IMR-90 (cell line): ENCODE measurements at regions not wholly inside any gene's neighbourhood (a gene's known extent, or its start where the extent isn't known, plus 50 kb on each side); places are given as distances from the start of the nearest gene placed in this dataset.

Experiments
- ATAC-seq: fragments of 200-7000 bp; cut with Tn5 transposase; 2 replicates; pipeline ENCODE4 v1.9.1; 2020; ENCODE audit warnings: low read depth, mild to moderate bottlenecking, moderate library complexity
- BruUV-seq: library from RNA; stranded (reverse); fragments of 400-500 nt; replicated peaks from 2 replicates; lab custom pipeline; 2021; lab: Mats Ljungman, UMichigan
- CTCF ChIA-PET: fragments of 300-600 bp; formaldehyde crosslinking; extraction: SDS; loops from one replicate; lab custom pipeline; 2021; ENCODE audit warnings: antibody characterized with exemption; lab: Yijun Ruan, JAX
- POLR2A ChIA-PET: fragments of 300-600 bp; sonication (Branson Sonifier 250); formaldehyde crosslinking; loops from one replicate; lab custom pipeline; 2022; ENCODE audit warnings: antibody characterized with exemption; ENCODE audit not compliant: unreplicated experiment; lab: Charles Lee
- DNase-seq: peaks from one replicate; pipeline ENCODE4 v3.0.0; 2013
- H2AFZ ChIP-seq: replicated peaks from 2 replicates; pipeline ENCODE3; 2013; ENCODE audit warnings: low read length, mild to moderate bottlenecking; ENCODE audit not compliant: poor library complexity
- H2AK5ac ChIP-seq: 2 replicates; pipeline ENCODE4 v1.6.1; 2013; ENCODE audit warnings: low read depth, low read length, inconsistent platforms
- H2AK9ac ChIP-seq: replicated peaks from 2 replicates; pipeline ENCODE3; 2013; ENCODE audit warnings: mild to moderate bottlenecking, low read depth, low read length, moderate library complexity; ENCODE audit not compliant: poor library complexity
- H2BK120ac ChIP-seq: 2 replicates; pipeline ENCODE4 v1.6.1; 2013; ENCODE audit warnings: low read depth, low read length, inconsistent platforms
- H2BK15ac ChIP-seq: 3 replicates; pipeline ENCODE4 v1.6.1; 2013; ENCODE audit warnings: low read depth, low read length, inconsistent platforms
- H2BK20ac ChIP-seq: 2 replicates; pipeline ENCODE4 v1.6.1; 2013; ENCODE audit warnings: low read depth, mild to moderate bottlenecking, inconsistent platforms, low read length, moderate library complexity
- H2BK5ac ChIP-seq: 2 replicates; pipeline ENCODE4 v1.6.1; 2013; ENCODE audit warnings: mild to moderate bottlenecking, low read depth, low read length, inconsistent platforms; ENCODE audit not compliant: poor library complexity, severe bottlenecking
- H3K14ac ChIP-seq: replicated peaks from 2 replicates; pipeline ENCODE4 v1.6.1; 2013; ENCODE audit warnings: low read depth, low read length, inconsistent platforms
- H3K18ac ChIP-seq: 2 replicates; pipeline ENCODE4 v1.6.1; 2013; ENCODE audit warnings: low read depth, low read length, control low read depth
- H3K23ac ChIP-seq: 2 replicates; pipeline ENCODE4 v1.6.1; 2013; ENCODE audit warnings: low read depth, low read length, inconsistent platforms
- H3K27ac ChIP-seq: 2 replicates; pipeline ENCODE4 v1.5.1; 2013; ENCODE audit warnings: mild to moderate bottlenecking, control low read depth, low read length; ENCODE audit not compliant: insufficient read depth
- H3K27me3 ChIP-seq: 2 replicates; pipeline ENCODE4 v1.6.1; 2013; ENCODE audit warnings: low read length; ENCODE audit not compliant: control insufficient read depth, insufficient read depth
- H3K36me3 ChIP-seq: 2 replicates; pipeline ENCODE4 v1.6.1; 2013; ENCODE audit warnings: low read length, mixed read lengths; ENCODE audit not compliant: control insufficient read depth, insufficient read depth
- H3K4ac ChIP-seq: 2 replicates; pipeline ENCODE4 v1.6.1; 2013; ENCODE audit warnings: low read depth, low read length, inconsistent platforms
- H3K4me1 ChIP-seq: 2 replicates; pipeline ENCODE4 v1.6.1; 2013; ENCODE audit warnings: low read length, mixed read lengths; ENCODE audit not compliant: control insufficient read depth, insufficient read depth
- H3K4me2 ChIP-seq: 2 replicates; pipeline ENCODE4 v1.6.1; 2013; ENCODE audit warnings: low read depth, mild to moderate bottlenecking, control low read depth, low read length, moderate library complexity
- H3K4me3 ChIP-seq: 2 replicates; pipeline ENCODE4 v1.5.1; 2013; ENCODE audit warnings: low read depth, mild to moderate bottlenecking, control low read depth, low read length, moderate library complexity; ENCODE audit not compliant: insufficient read depth
- H3K56ac ChIP-seq: 2 replicates; pipeline ENCODE4 v1.6.1; 2013; ENCODE audit warnings: low read length, inconsistent platforms; ENCODE audit not compliant: insufficient read depth; ENCODE audit errors: extremely low read depth
- H3K79me1 ChIP-seq, 2 experiments: 2 replicates each; pipeline ENCODE4 v1.6.1; 2013; ENCODE audit warnings: low read length in 2 of 2, inconsistent platforms in 1 of 2, low read depth in 1 of 2
- H3K9ac ChIP-seq: 2 replicates; pipeline ENCODE4 v1.6.1; 2013; ENCODE audit warnings: low read depth, low read length, control low read depth
- H3K9me1 ChIP-seq: 2 replicates; pipeline ENCODE4 v1.6.1; 2013; ENCODE audit warnings: low read length, inconsistent platforms; ENCODE audit not compliant: insufficient read depth
- H3K9me3 ChIP-seq: 2 replicates; pipeline ENCODE4 v1.6.1; 2013; ENCODE audit warnings: low read length; ENCODE audit not compliant: control insufficient read depth, insufficient read depth
- H4K20me1 ChIP-seq: 2 replicates; pipeline ENCODE4 v1.6.1; 2013; ENCODE audit warnings: low read length, inconsistent platforms; ENCODE audit not compliant: insufficient read depth
- H4K5ac ChIP-seq: 2 replicates; pipeline ENCODE4 v1.6.1; 2013; ENCODE audit warnings: mild to moderate bottlenecking, low read depth, low read length, control low read depth
- H4K8ac ChIP-seq, 2 experiments: 2 replicates each; pipeline ENCODE4 v1.6.1; 2013; ENCODE audit warnings: low read depth in 2 of 2, low read length in 2 of 2, control low read depth in 1 of 2, inconsistent platforms in 1 of 2
- H4K91ac ChIP-seq: 2 replicates; pipeline ENCODE4 v1.6.1; 2013; ENCODE audit warnings: low read depth, low read length, inconsistent platforms; ENCODE audit not compliant: insufficient read depth
- BHLHE40 ChIP-seq: fragments of 150-350 bp; IDR thresholded peaks from 2 replicates; pipeline ENCODE4 v1.6.1; 2016; ENCODE audit warnings: mild to moderate bottlenecking, low read depth, low read length
- CEBPB ChIP-seq: IDR thresholded peaks from 2 replicates; pipeline ENCODE4 v1.6.1; 2012; ENCODE audit warnings: low read depth, low read length, improper control_type of control experiment
- CHD1 ChIP-seq: IDR thresholded peaks from 2 replicates; pipeline ENCODE4 v1.6.1; 2012; ENCODE audit warnings: low read depth, low read length, improper control_type of control experiment
- FOS ChIP-seq: fragments of 150-350 bp; IDR thresholded peaks from 2 replicates; pipeline ENCODE4 v1.6.1; 2016; ENCODE audit warnings: low read depth, low read length
- MAFK ChIP-seq: IDR thresholded peaks from 2 replicates; pipeline ENCODE4 v1.6.1; 2012; ENCODE audit warnings: low read depth, low read length, improper control_type of control experiment
- MAZ ChIP-seq: IDR thresholded peaks from 2 replicates; pipeline ENCODE4 v1.6.1; 2012; ENCODE audit warnings: low read depth, mild to moderate bottlenecking, low read length, improper control_type of control experiment, moderate library complexity, borderline replicate concordance
- MXI1 ChIP-seq: IDR thresholded peaks from 2 replicates; pipeline ENCODE4 v1.6.1; 2012; ENCODE audit warnings: low read depth, mild to moderate bottlenecking, low read length, moderate library complexity, borderline replicate concordance
- NFE2L2 ChIP-seq: fragments of 150-350 bp; IDR thresholded peaks from 2 replicates; pipeline ENCODE4 v1.6.1; 2016; ENCODE audit warnings: low read depth, mild to moderate bottlenecking, low read length
- RAD21 ChIP-seq: IDR thresholded peaks from 2 replicates; pipeline ENCODE4 v1.6.1; 2012; ENCODE audit warnings: low read length, improper control_type of control experiment
- RCOR1 ChIP-seq: IDR thresholded peaks from 2 replicates; pipeline ENCODE4 v1.6.1; 2012; ENCODE audit warnings: mild to moderate bottlenecking, low read length, improper control_type of control experiment; ENCODE audit not compliant: insufficient replicate concordance
- RFX5 ChIP-seq: IDR thresholded peaks from 2 replicates; pipeline ENCODE4 v1.8.0; 2012; ENCODE audit warnings: low read depth, mild to moderate bottlenecking, low read length, moderate library complexity
- SMC3 ChIP-seq: fragments of 150-350 bp; IDR thresholded peaks from 2 replicates; pipeline ENCODE4 v1.6.1; 2016; ENCODE audit warnings: low read depth, mild to moderate bottlenecking, antibody characterized with exemption, low read length, moderate library complexity
- USF2 ChIP-seq: fragments of 150-350 bp; IDR thresholded peaks from 2 replicates; pipeline ENCODE4 v1.6.1; 2017; ENCODE audit warnings: mild to moderate bottlenecking, antibody characterized with exemption, low read length, low read depth
- WGBS, 2 experiments: methylation state at CpG; one replicate each; pipeline versions ENCODE4 v1.1.5 to v1.1.7; 2013; ENCODE audit warnings: missing lambda C conversion rate in 2 of 2; ENCODE audit not compliant: insufficient read length in 1 of 2; ENCODE audit errors: extremely low coverage in 2 of 2; 5-methylcytosine and 5-hydroxymethylcytosine counted together
- dilution Hi-C: fragments of 300-500 bp; cut with HindIII; formaldehyde crosslinking; loops from one replicate; pipeline ENCODE4 v1.14.3; 2018; ENCODE audit warnings: low sequenced_read_pairs; ENCODE audit not compliant: unreplicated experiment
- in situ Hi-C: fragments of 300-500 bp; cut with MboI; formaldehyde crosslinking; loops from 3 replicates; pipeline ENCODE4 v1.14.3; 2019; ENCODE audit warnings: low sequenced_read_pairs, inconsistent platforms, mixed read lengths
- intact Hi-C: fragments of 100-400 bp; cut with micrococcal nuclease; formaldehyde crosslinking; loops from 2 replicates; pipeline ENCODE4 v1.10.0; 2022
- TF ChIP-seq, protein P1 (sequence below): fragments of 150-350 bp; IDR thresholded peaks from 2 replicates; pipeline ENCODE4 v1.6.1; 2016; ENCODE audit warnings: low read depth, mild to moderate bottlenecking, low read length, moderate library complexity, borderline replicate concordance

GRCh38 chr15:94770199-94770598, 538.8 kb downstream of the MCTP2 start:
- no TSS peak for BruUV-seq
- Histone ChIP-seq H4K20me1 (no peaks in the 10 kb centered on the region), H3K9me1 (no peaks in the 10 kb centered on the region), H3K9me3 (peaks cover 13% of the 10 kb centered on the region), H4K91ac (no peak overlapping the region), H3K4me2 (no peak overlapping the region), H2BK15ac (no peak overlapping the region), H3K14ac (no peak overlapping the region), H3K4me3 (no peak overlapping the region), H3K9ac (no peak overlapping the region), H3K36me3 (no peaks in the 10 kb centered on the region), H3K56ac (no peak overlapping the region), H2BK120ac (no peak overlapping the region), H3K27me3 (no peaks in the 10 kb centered on the region), H2AK5ac (no peak overlapping the region), H2AFZ (no peak overlapping the region), H3K27ac (no peak overlapping the region), H4K5ac (no peak overlapping the region), H2BK5ac (no peak overlapping the region), H4K8ac (no peak overlapping the region), H2AK9ac (no peak overlapping the region), H3K4ac (no peak overlapping the region), H2BK20ac (no peak overlapping the region), H3K18ac (no peak overlapping the region), H3K23ac (no peak overlapping the region), H3K79me1 (no peaks in the 10 kb centered on the region), H3K4me1 (no peaks in the 10 kb centered on the region)
- TF ChIP-seq, protein P1, sequence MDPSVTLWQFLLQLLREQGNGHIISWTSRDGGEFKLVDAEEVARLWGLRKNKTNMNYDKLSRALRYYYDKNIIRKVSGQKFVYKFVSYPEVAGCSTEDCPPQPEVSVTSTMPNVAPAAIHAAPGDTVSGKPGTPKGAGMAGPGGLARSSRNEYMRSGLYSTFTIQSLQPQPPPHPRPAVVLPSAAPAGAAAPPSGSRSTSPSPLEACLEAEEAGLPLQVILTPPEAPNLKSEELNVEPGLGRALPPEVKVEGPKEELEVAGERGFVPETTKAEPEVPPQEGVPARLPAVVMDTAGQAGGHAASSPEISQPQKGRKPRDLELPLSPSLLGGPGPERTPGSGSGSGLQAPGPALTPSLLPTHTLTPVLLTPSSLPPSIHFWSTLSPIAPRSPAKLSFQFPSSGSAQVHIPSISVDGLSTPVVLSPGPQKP, result no peak
- TF ChIP-seq MXI1 (no peak), MAZ (no peak), MAFK (no peak), SMC3 (no peak), RCOR1 (no peak), RAD21 (no peak), CEBPB (no peak), BHLHE40 (no peak), NFE2L2 (no peak), FOS (no peak), USF2 (no peak), RFX5 (no peak), CHD1 (no peak)
- no CpG with 5 or more reads among the region's 10 CpGs for WGBS, 2 experiments
- intact Hi-C loops (no loop called here), in situ Hi-C loops (no loop called here), dilution Hi-C loops (no loop called here)
- no peak for ATAC-seq
- POLR2A ChIA-PET, result no interaction called here
- CTCF ChIA-PET, result no interaction called here
- DNase-seq, result no peak
